ENCODE measurements at regions not wholly inside any gene's neighbourhood (a gene's known extent, or its start where the extent isn't known, plus 50 kb on each side); places are given as distances from the start of the nearest gene placed in this dataset.
A peak's percentile ranks its signal among the peaks of the same experiment; 100 is the strongest.

DNA sequence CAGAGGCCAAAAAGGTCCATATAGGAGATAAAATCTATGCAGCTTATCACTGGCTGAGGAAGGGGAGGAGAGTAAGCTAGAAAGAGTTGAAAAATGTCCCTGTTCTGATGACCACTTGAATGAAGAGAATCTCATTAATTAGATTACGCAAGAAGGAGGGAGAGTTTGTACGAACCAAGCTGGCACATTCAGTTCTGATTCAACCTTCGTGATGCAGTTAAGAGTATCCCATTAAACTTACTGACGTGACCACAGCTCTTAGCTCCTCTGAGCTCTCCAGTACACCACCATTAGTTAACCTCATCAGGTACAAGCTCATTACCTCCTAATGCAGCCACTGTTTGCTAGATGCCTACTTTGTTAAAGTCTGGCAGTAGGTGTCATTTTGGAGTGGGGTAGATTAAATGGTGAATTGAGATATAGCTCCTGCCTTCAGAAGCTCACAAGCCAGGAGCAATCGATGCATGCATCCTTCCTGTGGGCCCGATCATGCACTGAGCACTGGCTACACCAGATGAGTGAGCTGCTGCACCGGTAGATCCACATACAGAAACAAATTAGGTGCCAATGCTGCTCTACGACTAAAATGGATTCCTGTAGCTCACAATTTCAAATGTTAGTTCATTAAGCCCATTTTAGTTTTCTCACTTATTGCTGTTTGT, 458.3 kb downstream of the COG6 start:
- H3K27ac ChIP-seq: no peak overlapping the region
- TF ChIP-seq POLR2AphosphoS5 (IDR thresholded peaks at IDR 0.05) (no peak), POLR2A (IDR thresholded peaks at IDR 0.05) (no peak)
- TF ChIP-seq, protein P1, sequence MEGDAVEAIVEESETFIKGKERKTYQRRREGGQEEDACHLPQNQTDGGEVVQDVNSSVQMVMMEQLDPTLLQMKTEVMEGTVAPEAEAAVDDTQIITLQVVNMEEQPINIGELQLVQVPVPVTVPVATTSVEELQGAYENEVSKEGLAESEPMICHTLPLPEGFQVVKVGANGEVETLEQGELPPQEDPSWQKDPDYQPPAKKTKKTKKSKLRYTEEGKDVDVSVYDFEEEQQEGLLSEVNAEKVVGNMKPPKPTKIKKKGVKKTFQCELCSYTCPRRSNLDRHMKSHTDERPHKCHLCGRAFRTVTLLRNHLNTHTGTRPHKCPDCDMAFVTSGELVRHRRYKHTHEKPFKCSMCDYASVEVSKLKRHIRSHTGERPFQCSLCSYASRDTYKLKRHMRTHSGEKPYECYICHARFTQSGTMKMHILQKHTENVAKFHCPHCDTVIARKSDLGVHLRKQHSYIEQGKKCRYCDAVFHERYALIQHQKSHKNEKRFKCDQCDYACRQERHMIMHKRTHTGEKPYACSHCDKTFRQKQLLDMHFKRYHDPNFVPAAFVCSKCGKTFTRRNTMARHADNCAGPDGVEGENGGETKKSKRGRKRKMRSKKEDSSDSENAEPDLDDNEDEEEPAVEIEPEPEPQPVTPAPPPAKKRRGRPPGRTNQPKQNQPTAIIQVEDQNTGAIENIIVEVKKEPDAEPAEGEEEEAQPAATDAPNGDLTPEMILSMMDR (IDR thresholded peaks at IDR 0.05): no peak
- H3K4me3 ChIP-seq: no peak overlapping the region
- no peak for DNase-seq (ENCODE audit: low spot score)
- no peaks in the 10 kb centered on the region for H3K27me3 ChIP-seq (replicated peaks; ENCODE audit: insufficient read depth)
- intact Hi-C loops (cut with DNase I): no loop called here
- no peaks in the 10 kb centered on the region for H3K9me3 ChIP-seq
- H3K4me1 ChIP-seq (replicated peaks): no peaks in the 10 kb centered on the region
- H3K36me3 ChIP-seq: no peaks in the 10 kb centered on the region
- 84% methylated on average over 8 of the region's 8 CpGs for WGBS

DNA sequence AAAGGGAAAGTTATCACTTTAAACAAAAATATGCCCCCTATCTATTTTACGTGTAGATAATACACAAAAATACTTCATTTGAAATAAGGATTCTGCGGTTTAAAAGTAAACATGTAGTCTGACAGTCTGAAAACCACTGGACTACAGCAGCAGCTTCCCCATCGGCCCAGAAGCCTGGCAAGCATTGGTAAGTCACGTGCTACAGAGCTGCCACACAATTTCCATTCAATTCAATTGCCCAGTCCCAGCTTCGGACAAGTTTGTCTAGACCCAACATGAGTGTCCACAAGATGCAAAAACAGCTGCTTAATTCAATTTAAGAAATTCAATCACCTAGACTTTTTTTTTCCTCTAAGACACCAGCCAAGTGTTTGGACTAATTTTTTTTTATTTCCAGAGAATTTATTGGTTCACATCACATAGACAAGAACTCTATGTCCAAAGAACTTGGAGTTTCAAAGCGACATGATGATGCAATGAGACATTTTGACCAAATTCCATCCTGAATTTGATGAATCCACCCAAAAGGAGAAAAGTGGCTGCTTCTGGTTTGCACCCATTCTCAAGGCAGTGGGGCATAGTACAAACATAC, 458.9 kb downstream of the COG6 start:
- Histone ChIP-seq H3K27ac (no peak overlapping the region), H3K9me3 (no peaks in the 10 kb centered on the region), H3K27me3 (replicated peaks; ENCODE audit: insufficient read depth) (no peaks in the 10 kb centered on the region), H3K4me3 (no peak overlapping the region), H3K4me1 (replicated peaks) (no peaks in the 10 kb centered on the region), H3K36me3 (no peaks in the 10 kb centered on the region)
- WGBS: 91% methylated on average over 6 of the region's 6 CpGs
- intact Hi-C loops (cut with DNase I): no loop called here
- no peak for DNase-seq (ENCODE audit: low spot score)
- TF ChIP-seq, protein P1 (IDR thresholded peaks at IDR 0.05): no peak
- TF ChIP-seq POLR2A (IDR thresholded peaks at IDR 0.05) (no peak), POLR2AphosphoS5 (IDR thresholded peaks at IDR 0.05) (no peak)

DNA sequence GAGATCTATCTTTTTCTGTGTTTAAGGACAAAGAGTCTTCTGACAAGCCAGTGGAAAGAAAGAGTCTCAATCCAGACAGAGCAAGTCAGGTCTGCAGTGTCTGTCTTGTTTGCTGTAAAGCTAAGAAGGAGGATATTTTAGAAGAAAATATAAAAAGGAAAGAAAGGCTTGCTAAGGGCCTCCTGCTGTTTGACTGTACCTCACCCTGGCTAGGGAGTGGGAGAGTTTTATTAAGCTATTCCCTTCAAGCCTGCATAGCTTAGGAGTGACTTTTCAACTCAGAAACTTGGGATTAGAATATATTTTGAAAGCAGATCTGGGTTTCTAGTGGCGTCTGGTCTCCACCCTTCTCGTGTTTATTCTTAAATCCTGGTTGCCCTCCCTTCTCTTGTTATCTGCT, 460.0 kb downstream of the COG6 start:
- DNase-seq (ENCODE audit: low spot score): no peak
- intact Hi-C loops (cut with DNase I): no loop called here
- WGBS: 76% methylated on average over 2 of the region's 2 CpGs

DNA sequence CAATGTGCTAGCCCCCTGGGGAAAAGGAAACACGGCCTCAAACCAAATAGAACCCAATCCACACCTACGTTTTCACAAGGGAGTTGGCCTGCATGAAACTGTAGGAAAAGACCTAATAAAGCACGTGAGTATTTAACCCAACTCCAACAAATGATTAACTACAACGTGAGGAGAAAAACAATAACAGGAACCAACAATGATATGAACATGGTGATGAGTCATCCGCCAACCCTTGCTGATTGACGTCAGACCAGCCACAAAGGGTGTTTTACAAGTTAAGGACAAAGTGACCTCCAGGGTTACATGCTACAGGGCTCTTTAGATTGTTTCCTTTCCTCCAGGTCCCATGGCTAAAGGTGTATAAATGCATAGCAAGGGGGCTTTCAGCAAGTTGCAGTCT, 460.5 kb downstream of the COG6 start:
- H3K9me3 ChIP-seq: no peaks in the 10 kb centered on the region

More for the DNA sequence above, 460.0 kb downstream of the COG6 start:
- no peaks in the 10 kb centered on the region for H3K27me3 ChIP-seq (replicated peaks; ENCODE audit: insufficient read depth)
- H3K36me3 ChIP-seq: no peaks in the 10 kb centered on the region
- no peak overlapping the region for H3K4me3 ChIP-seq
- H3K27ac ChIP-seq: no peak overlapping the region
- H3K9me3 ChIP-seq: no peaks in the 10 kb centered on the region
- no peaks in the 10 kb centered on the region for H3K4me1 ChIP-seq (replicated peaks)
- TF ChIP-seq POLR2AphosphoS5 (IDR thresholded peaks at IDR 0.05) (no peak), POLR2A (IDR thresholded peaks at IDR 0.05) (no peak)
- TF ChIP-seq, protein P1 (IDR thresholded peaks at IDR 0.05): no peak

More for the DNA sequence above, 460.5 kb downstream of the COG6 start:
- DNase-seq (ENCODE audit: low spot score): no peak
- intact Hi-C loops (cut with DNase I): no loop called here
- 42% methylated on average over 6 of the region's 6 CpGs for WGBS
- H3K36me3 ChIP-seq: no peaks in the 10 kb centered on the region
- TF ChIP-seq, protein P1 (IDR thresholded peaks at IDR 0.05): no peak
- TF ChIP-seq POLR2AphosphoS5 (IDR thresholded peaks at IDR 0.05): peak; percentile 19
- no peaks in the 10 kb centered on the region for H3K27me3 ChIP-seq (replicated peaks; ENCODE audit: insufficient read depth)
- no peak overlapping the region for H3K27ac ChIP-seq
- H3K4me1 ChIP-seq (replicated peaks): no peaks in the 10 kb centered on the region
- no peak overlapping the region for H3K4me3 ChIP-seq
